NT2/D1 (cell line): ENCODE measurements at regions not wholly inside any gene's neighbourhood (a gene's known extent, or its start where the extent isn't known, plus 50 kb on each side); places are given as distances from the start of the nearest gene placed in this dataset.

Source experiments
- SUZ12 ChIP-seq: IDR thresholded peaks from 2 replicates; pipeline ENCODE4 v1.6.1; 2011; ENCODE audit not compliant: insufficient read length, insufficient read depth; ENCODE audit errors: extremely low read depth
- YY1 ChIP-seq: IDR thresholded peaks from 2 replicates; pipeline ENCODE4 v1.6.1; 2011; ENCODE audit not compliant: insufficient read length, insufficient read depth
- ZNF274 ChIP-seq: IDR thresholded peaks from 2 replicates; pipeline ENCODE4 v1.6.1; 2011; ENCODE audit warnings: mild to moderate bottlenecking, low read depth, low read length

- TF ChIP-seq YY1 (no peak), SUZ12 (no peak), ZNF274 (no peak)
Measured at GRCh38 chr9:78568774-78569173, 271.8 kb downstream of the PSAT1 start.
